ENCODE measurements at regions not wholly inside any gene's neighbourhood (a gene's known extent, or its start where the extent isn't known, plus 50 kb on each side); places are given as distances from the start of the nearest gene placed in this dataset.

DNA sequence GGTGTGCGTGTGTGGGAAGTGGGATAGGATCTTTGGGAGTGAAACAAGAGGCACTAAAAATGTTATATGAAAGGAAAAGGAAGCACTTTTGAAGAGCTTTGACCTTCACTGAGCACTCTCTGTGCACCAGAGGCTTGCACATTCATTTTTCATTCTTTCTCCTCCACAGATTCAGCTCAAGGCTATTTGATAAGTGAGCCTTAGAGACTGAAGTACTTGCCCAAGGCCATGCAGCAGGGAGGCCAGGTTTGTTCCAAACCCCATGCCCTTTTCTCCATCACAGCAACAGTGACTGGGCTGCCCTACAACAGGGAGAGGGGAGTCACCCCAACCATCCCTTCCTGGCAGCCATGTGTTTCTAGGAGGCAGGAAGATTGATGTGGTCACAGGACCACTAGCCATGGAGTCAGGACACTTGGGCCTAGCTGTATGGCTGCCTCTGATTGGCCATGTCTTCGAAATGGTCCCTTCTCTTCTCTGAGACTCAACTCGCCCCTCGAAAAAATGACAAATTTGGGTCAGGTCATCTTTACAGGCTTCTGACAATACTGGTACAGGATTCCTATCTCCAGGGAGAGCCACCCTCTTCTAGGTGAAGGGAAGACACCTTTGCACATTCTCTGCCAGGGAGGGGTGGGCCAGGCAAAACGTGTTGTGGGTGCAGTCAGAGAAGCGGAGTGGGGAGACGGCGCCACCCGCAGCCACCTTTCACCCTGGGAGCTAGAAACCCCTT lies 123.5 kb upstream of the MYCN start:
- no peak for DNase-seq
- H3K27me3 ChIP-seq = no peaks in the 10 kb centered on the region
- H3K27ac ChIP-seq = no peak overlapping the region
- no peak for TF ChIP-seq POLR2A (IDR thresholded peaks at IDR 0.05)
- TF ChIP-seq, protein P1, sequence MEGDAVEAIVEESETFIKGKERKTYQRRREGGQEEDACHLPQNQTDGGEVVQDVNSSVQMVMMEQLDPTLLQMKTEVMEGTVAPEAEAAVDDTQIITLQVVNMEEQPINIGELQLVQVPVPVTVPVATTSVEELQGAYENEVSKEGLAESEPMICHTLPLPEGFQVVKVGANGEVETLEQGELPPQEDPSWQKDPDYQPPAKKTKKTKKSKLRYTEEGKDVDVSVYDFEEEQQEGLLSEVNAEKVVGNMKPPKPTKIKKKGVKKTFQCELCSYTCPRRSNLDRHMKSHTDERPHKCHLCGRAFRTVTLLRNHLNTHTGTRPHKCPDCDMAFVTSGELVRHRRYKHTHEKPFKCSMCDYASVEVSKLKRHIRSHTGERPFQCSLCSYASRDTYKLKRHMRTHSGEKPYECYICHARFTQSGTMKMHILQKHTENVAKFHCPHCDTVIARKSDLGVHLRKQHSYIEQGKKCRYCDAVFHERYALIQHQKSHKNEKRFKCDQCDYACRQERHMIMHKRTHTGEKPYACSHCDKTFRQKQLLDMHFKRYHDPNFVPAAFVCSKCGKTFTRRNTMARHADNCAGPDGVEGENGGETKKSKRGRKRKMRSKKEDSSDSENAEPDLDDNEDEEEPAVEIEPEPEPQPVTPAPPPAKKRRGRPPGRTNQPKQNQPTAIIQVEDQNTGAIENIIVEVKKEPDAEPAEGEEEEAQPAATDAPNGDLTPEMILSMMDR (IDR thresholded peaks at IDR 0.05) = no peak
- H3K4me1 ChIP-seq = peaks cover 3 to 22% of the 10 kb centered on the region in 2 donors
- no peaks in the 10 kb centered on the region for H3K9me3 ChIP-seq
- H3K4me3 ChIP-seq (replicated peaks in 1 of 3) = no peak overlapping the region
- no peaks in the 10 kb centered on the region for H3K36me3 ChIP-seq
- WGBS, 2 donors = 83 to 96% methylated on average over 8 to 9 of the region's 9 CpGs
- intact Hi-C loops (cut with DNase I) = loop anchor here (10.0 kb wide), 1 partner anchor 98 kb away; no protein-coding TSS in a partner anchor

DNA sequence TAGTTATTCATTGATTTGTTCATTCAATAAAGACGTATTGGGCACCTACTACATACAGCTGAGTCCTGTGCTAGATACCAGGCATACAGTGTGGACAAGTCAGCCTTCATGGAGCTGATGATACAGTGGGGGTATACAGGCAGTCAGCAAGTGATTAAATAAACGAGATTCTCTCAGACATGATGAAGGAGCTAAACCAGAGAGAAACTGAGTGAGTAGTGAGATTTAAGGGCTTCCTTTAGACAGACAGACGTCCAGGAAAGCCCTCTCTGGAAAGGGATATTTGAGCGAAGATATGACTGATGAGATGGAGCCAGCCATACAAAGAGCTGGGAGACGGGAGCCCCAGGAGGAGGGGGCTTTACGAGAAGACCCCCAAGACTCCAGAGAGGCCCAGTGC lies 122.6 kb upstream of the MYCN start:
- Histone ChIP-seq H3K27ac (no peak overlapping the region), H3K36me3 (no peaks in the 10 kb centered on the region), H3K9me3 (no peaks in the 10 kb centered on the region), H3K4me3 (replicated peaks in 1 of 3) (no peak overlapping the region), H3K4me1 (peaks cover 0 to 13% of the 10 kb centered on the region in 2 donors), H3K27me3 (no peaks in the 10 kb centered on the region)
- DNase-seq = no peak
- TF ChIP-seq, protein P1 (IDR thresholded peaks at IDR 0.05) = no peak
- no peak for TF ChIP-seq POLR2A (IDR thresholded peaks at IDR 0.05)
- intact Hi-C loops (cut with DNase I) = loop anchor here (10.0 kb wide), 1 partner anchor 97 kb away; no protein-coding TSS in a partner anchor
- WGBS, 2 donors = 85 to 87% methylated on average over 6 of the region's 6 CpGs

DNA sequence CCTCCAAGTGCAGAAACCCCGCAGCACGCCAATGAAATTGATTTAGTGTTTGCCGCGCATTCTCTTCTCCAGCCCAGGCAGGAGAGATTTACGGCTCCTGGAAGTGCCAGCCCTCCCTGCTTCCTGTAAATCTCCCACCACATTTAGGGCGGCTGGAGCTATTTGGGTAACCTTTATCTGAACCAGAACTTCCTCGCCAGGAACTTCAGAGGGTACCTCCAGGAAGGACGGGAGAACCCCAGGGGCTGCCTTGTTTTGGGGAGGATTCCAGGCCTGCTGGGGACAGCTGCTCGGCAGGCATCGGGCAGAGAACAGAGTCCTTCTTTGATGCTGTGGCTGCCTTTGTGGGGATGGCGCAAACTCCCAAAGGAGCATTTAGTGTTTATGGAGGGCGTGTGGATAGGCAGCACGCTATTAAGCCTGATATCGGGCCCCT lies 122.0 kb upstream of the MYCN start:
- no peak for DNase-seq
- no peaks in the 10 kb centered on the region for H3K36me3 ChIP-seq
- H3K4me1 ChIP-seq = peaks cover 0 to 12% of the 10 kb centered on the region in 2 donors
- H3K4me3 ChIP-seq (replicated peaks in 1 of 3) = no peak overlapping the region
- WGBS, 2 donors = 82 to 89% methylated on average over 14 of the region's 14 CpGs
- intact Hi-C loops (cut with DNase I) = loop anchor here (10.0 kb wide), 1 partner anchor 96 kb away; no protein-coding TSS in a partner anchor
- no peaks in the 10 kb centered on the region for H3K9me3 ChIP-seq
- H3K27me3 ChIP-seq = no peaks in the 10 kb centered on the region
- no peak overlapping the region for H3K27ac ChIP-seq
- TF ChIP-seq POLR2A (IDR thresholded peaks at IDR 0.05) = no peak
- TF ChIP-seq, protein P1 (IDR thresholded peaks at IDR 0.05) = no peak

DNA sequence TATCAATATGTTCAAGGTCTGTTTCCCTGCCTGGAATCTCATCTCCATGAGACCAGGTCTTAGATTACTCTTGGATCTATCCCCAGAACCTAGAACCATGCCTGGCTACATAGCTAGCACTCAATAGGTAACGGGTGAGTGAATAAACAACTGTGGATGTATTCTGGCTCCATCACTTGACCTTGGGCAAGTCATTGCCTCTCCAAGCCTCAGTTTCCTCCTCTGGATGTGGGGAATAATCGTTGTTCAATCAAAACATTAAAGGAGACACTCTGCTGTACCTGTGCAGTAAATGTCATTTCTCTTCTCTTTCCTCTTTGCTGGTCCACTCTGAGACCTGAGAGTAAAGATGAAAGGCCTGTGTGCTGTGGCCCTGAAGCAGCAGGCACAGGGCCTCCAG lies 121.5 kb upstream of the MYCN start:
- Histone ChIP-seq H3K27me3 (no peaks in the 10 kb centered on the region), H3K9me3 (no peaks in the 10 kb centered on the region), H3K4me3 (replicated peaks in 1 of 3) (no peak overlapping the region), H3K36me3 (no peaks in the 10 kb centered on the region), H3K27ac (no peak overlapping the region), H3K4me1 (peaks cover 0 to 8% of the 10 kb centered on the region in 2 donors)
- TF ChIP-seq, protein P1 (IDR thresholded peaks at IDR 0.05) = no peak
- TF ChIP-seq POLR2A (IDR thresholded peaks at IDR 0.05) = no peak
- intact Hi-C loops (cut with DNase I) = loop anchor here (10.0 kb wide), 1 partner anchor 96 kb away; no protein-coding TSS in a partner anchor
- no peak for DNase-seq
- WGBS, 2 donors = 93 to 96% methylated on average over 2 of the region's 2 CpGs

DNA sequence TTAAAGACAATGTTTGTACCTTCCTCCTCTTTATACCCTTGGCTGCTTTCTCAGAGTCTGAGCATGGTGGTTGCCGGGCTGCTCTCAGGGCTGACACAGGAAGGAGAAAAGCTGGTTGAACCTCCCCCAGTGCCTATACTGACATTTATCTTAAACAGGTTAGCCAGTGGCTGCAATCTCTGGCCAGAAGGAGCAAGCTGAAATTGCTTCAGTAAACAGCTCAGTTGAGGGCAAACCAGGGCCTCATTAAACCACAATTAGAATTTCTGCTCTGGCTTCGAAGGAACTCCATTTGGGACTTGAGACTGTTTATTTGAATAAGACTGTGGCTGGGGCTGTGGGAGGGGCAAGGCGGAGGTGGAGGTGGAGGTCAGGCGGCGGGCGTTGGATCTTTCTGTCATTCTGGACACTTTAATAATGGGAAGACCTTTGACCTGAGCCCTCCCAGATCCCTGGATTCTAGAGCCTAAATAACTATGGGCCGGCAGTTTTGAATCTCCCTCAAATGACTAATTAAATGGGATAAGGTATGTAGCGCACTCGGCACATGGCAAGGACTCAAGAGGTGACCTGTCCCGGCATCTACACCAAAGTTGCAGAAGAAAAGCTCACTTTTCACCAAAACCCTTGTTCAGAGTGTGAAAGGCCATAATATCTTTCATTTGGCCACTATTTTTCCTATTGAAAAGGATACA lies 120.6 kb upstream of the MYCN start:
- intact Hi-C loops (cut with DNase I) = loop anchor here (10.0 kb wide), 1 partner anchor 95 kb away; no protein-coding TSS in a partner anchor
- H3K4me3 ChIP-seq (replicated peaks in 1 of 3) = no peak overlapping the region
- 77 to 83% methylated on average over 10 of the region's 10 CpGs for WGBS, 2 donors
- TF ChIP-seq, protein P1 (IDR thresholded peaks at IDR 0.05) = no peak
- TF ChIP-seq POLR2A (IDR thresholded peaks at IDR 0.05) = no peak
- H3K27me3 ChIP-seq = no peaks in the 10 kb centered on the region
- H3K4me1 ChIP-seq = no peaks in the 10 kb centered on the region
- H3K36me3 ChIP-seq = no peaks in the 10 kb centered on the region
- no peak overlapping the region for H3K27ac ChIP-seq
- no peaks in the 10 kb centered on the region for H3K9me3 ChIP-seq
- no peak for DNase-seq

Data from thyroid gland (tissue), 4 donors.